H9 (cell line): ENCODE measurements at regions not wholly inside any gene's neighbourhood (a gene's known extent, or its start where the extent isn't known, plus 50 kb on each side); places are given as distances from the start of the nearest gene placed in this dataset.
A peak's percentile ranks its signal among the peaks of the same experiment; 100 is the strongest.

ENCODE experiments used
- DNase-seq: peaks from one replicate; pipeline ENCODE4 v3.0.0-alpha.2; 2017
- H2AFZ ChIP-seq: one replicate; pipeline ENCODE4 v1.6.1; 2013; ENCODE audit warnings: mild to moderate bottlenecking, low read length, control low read depth, moderate library complexity
- H2AK5ac ChIP-seq: 2 replicates; pipeline ENCODE4 v1.6.1; 2013; ENCODE audit warnings: low read length, control low read depth, mixed read lengths; ENCODE audit not compliant: insufficient read length
- H2BK120ac ChIP-seq: one replicate; pipeline ENCODE4 v1.6.1; 2013; ENCODE audit warnings: low read depth, mild to moderate bottlenecking, low read length, control low read depth, inconsistent platforms; ENCODE audit not compliant: poor library complexity, severe bottlenecking
- H2BK12ac ChIP-seq: 2 replicates; pipeline ENCODE4 v1.6.1; 2013; ENCODE audit warnings: low read length, control low read depth, mixed read lengths, low read depth; ENCODE audit not compliant: insufficient read length
- H2BK15ac ChIP-seq: 2 replicates; pipeline ENCODE4 v1.6.1; 2013; ENCODE audit warnings: low read depth, low read length, control low read depth
- H2BK20ac ChIP-seq: one replicate; pipeline ENCODE4 v1.6.1; 2013; ENCODE audit warnings: low read depth, mild to moderate bottlenecking, low read length, control low read depth, inconsistent platforms; ENCODE audit not compliant: poor library complexity, severe bottlenecking
- H2BK5ac ChIP-seq: 2 replicates; pipeline ENCODE4 v1.6.1; 2013; ENCODE audit warnings: low read length, control low read depth, mixed read lengths; ENCODE audit not compliant: insufficient read length
- H3K14ac ChIP-seq: 2 replicates; pipeline ENCODE4 v1.6.1; 2013; ENCODE audit warnings: low read length, control low read depth; ENCODE audit not compliant: insufficient read depth
- H3K18ac ChIP-seq: 2 replicates; pipeline ENCODE4 v1.6.1; 2013; ENCODE audit warnings: low read depth, mild to moderate bottlenecking, mixed read lengths, low read length, control low read depth; ENCODE audit not compliant: insufficient read length
- H3K23ac ChIP-seq: 2 replicates; pipeline ENCODE4 v1.6.1; 2013; ENCODE audit warnings: low read length, control low read depth, mixed read lengths, low read depth; ENCODE audit not compliant: insufficient read length
- H3K23me2 ChIP-seq: 2 replicates; pipeline ENCODE4 v1.6.1; 2013; ENCODE audit warnings: low read depth, mild to moderate bottlenecking, mixed read lengths, low read length, control low read depth; ENCODE audit not compliant: insufficient read length, poor library complexity, severe bottlenecking
- H3K27ac ChIP-seq: 2 replicates; pipeline ENCODE4 v1.5.1; 2013; ENCODE audit warnings: low read length, control low read depth, mixed read lengths, low read depth; ENCODE audit not compliant: insufficient read length
- H3K27me3 ChIP-seq: 2 replicates; pipeline ENCODE4 v1.6.1; 2013; ENCODE audit warnings: low read length, control low read depth, inconsistent platforms; ENCODE audit not compliant: insufficient read depth
- H3K4ac ChIP-seq: 2 replicates; pipeline ENCODE4 v1.6.1; 2013; ENCODE audit warnings: low read depth, mild to moderate bottlenecking, control low read depth, inconsistent platforms, low read length, moderate library complexity
- H3K4me1 ChIP-seq: 2 replicates; pipeline ENCODE4 v1.6.1; 2013; ENCODE audit warnings: low read length, control low read depth, inconsistent platforms; ENCODE audit not compliant: insufficient read depth
- H3K4me2 ChIP-seq: 2 replicates; pipeline ENCODE4 v1.6.1; 2013; ENCODE audit warnings: low read length, control low read depth, mixed read lengths; ENCODE audit not compliant: insufficient read length, insufficient read depth
- H3K56ac ChIP-seq: 2 replicates; pipeline ENCODE4 v1.6.1; 2013; ENCODE audit warnings: low read depth, mild to moderate bottlenecking, mixed read lengths, low read length, control low read depth; ENCODE audit not compliant: insufficient read length
- H3K79me1 ChIP-seq: 2 replicates; pipeline ENCODE4 v1.6.1; 2013; ENCODE audit warnings: low read depth, mild to moderate bottlenecking, moderate library complexity, low read length, control low read depth, inconsistent platforms; ENCODE audit not compliant: insufficient read depth, poor library complexity, severe bottlenecking
- H3K79me2 ChIP-seq: 2 replicates; pipeline ENCODE4 v1.6.1; 2013; ENCODE audit warnings: low read length, control low read depth, inconsistent platforms; ENCODE audit not compliant: insufficient read depth
- H3K9ac ChIP-seq: 2 replicates; pipeline ENCODE4 v1.6.1; 2013; ENCODE audit warnings: low read length, control low read depth, mixed read lengths; ENCODE audit not compliant: insufficient read length; ENCODE audit errors: extremely low read depth
- H3K9me3 ChIP-seq: one replicate; pipeline ENCODE4 v1.6.1; 2013; ENCODE audit warnings: low read depth, low read length, inconsistent platforms; ENCODE audit not compliant: control insufficient read depth
- H3T11ph ChIP-seq: one replicate; pipeline ENCODE4 v1.6.1; 2013; ENCODE audit warnings: mild to moderate bottlenecking, low read length, control low read depth, inconsistent platforms
- H4K20me1 ChIP-seq: one replicate; pipeline ENCODE4 v1.6.1; 2013; ENCODE audit not compliant: control insufficient read depth, insufficient read length, insufficient read depth
- H4K5ac ChIP-seq: 2 replicates; pipeline ENCODE4 v1.6.1; 2013; ENCODE audit warnings: low read depth, mild to moderate bottlenecking, mixed read lengths, low read length, control low read depth; ENCODE audit not compliant: insufficient read length
- H4K8ac ChIP-seq: replicated peaks from 2 replicates; pipeline ENCODE4 v1.6.1; 2013; ENCODE audit warnings: low read length, control low read depth, mixed read lengths, low read depth; ENCODE audit not compliant: insufficient read length
- H4K91ac ChIP-seq: 2 replicates; pipeline ENCODE4 v1.6.1; 2013; ENCODE audit warnings: low read depth, mild to moderate bottlenecking, moderate library complexity, mixed read lengths, low read length, control low read depth; ENCODE audit not compliant: insufficient read length
- H3K27ac Mint-ChIP-seq, 3 experiments: 2 replicates in 2 of 3; 3 replicates in 1 of 3; pipeline ENCODE4 v1.8.0; 2020 to 2021; ENCODE audit warnings: mixed read lengths in 3 of 3, mild to moderate bottlenecking in 1 of 3, moderate library complexity in 1 of 3
- H3K27me3 Mint-ChIP-seq: 2 replicates; pipeline ENCODE4 v1.8.0; 2021; ENCODE audit warnings: low read depth, mild to moderate bottlenecking, moderate library complexity, mixed read lengths
- H3K36me3 Mint-ChIP-seq, 3 experiments: 2 replicates in 2 of 3; 3 replicates in 1 of 3; pipeline ENCODE4 v1.8.0; 2020 to 2021; ENCODE audit warnings: low read depth in 3 of 3, mixed read lengths in 3 of 3; ENCODE audit not compliant: insufficient read depth in 1 of 3
- H3K4me1 Mint-ChIP-seq, 2 experiments: 2 replicates each; pipeline ENCODE4 v1.8.0; 2020; ENCODE audit warnings: mixed read lengths in 2 of 2
- H3K4me3 Mint-ChIP-seq, 2 experiments: 2 replicates in 1 of 2; 3 replicates in 1 of 2; pipeline ENCODE4 v1.8.0; 2020 to 2021; ENCODE audit warnings: mild to moderate bottlenecking in 2 of 2, mixed read lengths in 2 of 2, moderate library complexity in 1 of 2
- H3K9me3 Mint-ChIP-seq, 2 experiments: 2 replicates in 1 of 2; 3 replicates in 1 of 2; pipeline ENCODE4 v1.8.0; 2020; ENCODE audit warnings: mild to moderate bottlenecking in 2 of 2, mixed read lengths in 2 of 2, moderate library complexity in 1 of 2
- WGBS: extraction: QIAGEN DNeasy Blood & Tissue Kit; methylation state at CpG from one replicate; pipeline ENCODE4 v1.1.7; 2013; ENCODE audit warnings: missing lambda C conversion rate, low lambda C conversion rate, mixed read lengths; ENCODE audit not compliant: insufficient read length; ENCODE audit errors: extremely low coverage; 5-methylcytosine and 5-hydroxymethylcytosine counted together
- TF ChIP-seq, protein P1 (sequence below): fragments of 200-600 bp; sonication (generic); conservative IDR thresholded peaks from 3 replicates; pipeline ENCODE4 v1.8.0; 2021; ENCODE audit warnings: antibody characterized with exemption, mild to moderate bottlenecking

- no peak overlapping the region for H4K8ac ChIP-seq
- no peak overlapping the region for H3K18ac ChIP-seq
- TF ChIP-seq, protein P1, sequence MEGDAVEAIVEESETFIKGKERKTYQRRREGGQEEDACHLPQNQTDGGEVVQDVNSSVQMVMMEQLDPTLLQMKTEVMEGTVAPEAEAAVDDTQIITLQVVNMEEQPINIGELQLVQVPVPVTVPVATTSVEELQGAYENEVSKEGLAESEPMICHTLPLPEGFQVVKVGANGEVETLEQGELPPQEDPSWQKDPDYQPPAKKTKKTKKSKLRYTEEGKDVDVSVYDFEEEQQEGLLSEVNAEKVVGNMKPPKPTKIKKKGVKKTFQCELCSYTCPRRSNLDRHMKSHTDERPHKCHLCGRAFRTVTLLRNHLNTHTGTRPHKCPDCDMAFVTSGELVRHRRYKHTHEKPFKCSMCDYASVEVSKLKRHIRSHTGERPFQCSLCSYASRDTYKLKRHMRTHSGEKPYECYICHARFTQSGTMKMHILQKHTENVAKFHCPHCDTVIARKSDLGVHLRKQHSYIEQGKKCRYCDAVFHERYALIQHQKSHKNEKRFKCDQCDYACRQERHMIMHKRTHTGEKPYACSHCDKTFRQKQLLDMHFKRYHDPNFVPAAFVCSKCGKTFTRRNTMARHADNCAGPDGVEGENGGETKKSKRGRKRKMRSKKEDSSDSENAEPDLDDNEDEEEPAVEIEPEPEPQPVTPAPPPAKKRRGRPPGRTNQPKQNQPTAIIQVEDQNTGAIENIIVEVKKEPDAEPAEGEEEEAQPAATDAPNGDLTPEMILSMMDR = no peak
- no peak overlapping the region for H3K14ac ChIP-seq
- H4K91ac ChIP-seq = no peak overlapping the region
- H3K4me2 ChIP-seq = no peak overlapping the region
- H2AFZ ChIP-seq = no peak overlapping the region
- no peak for DNase-seq
- peak overlapping the region in 1 of 3 experiments; percentile 22; a peak in 1 of 7 replicates for H3K27ac Mint-ChIP-seq
- H3K23me2 ChIP-seq = no peaks in the 10 kb centered on the region
- no peak overlapping the region for H2AK5ac ChIP-seq
- no peak overlapping the region for H3K23ac ChIP-seq
- peaks cover 37% of the 10 kb centered on the region for H3K27me3 Mint-ChIP-seq
- H3K27ac ChIP-seq = no peak overlapping the region
- H3K4me1 ChIP-seq = no peaks in the 10 kb centered on the region
- H3K56ac ChIP-seq = no peak overlapping the region
- H2BK20ac ChIP-seq = no peak overlapping the region
- no peaks in the 10 kb centered on the region; the same call in 1 of the 2 replicates for H3K27me3 ChIP-seq
- H4K5ac ChIP-seq = no peak overlapping the region
- no peaks in the 10 kb centered on the region; a peak in 1 of 7 replicates for H3K36me3 Mint-ChIP-seq
- H4K20me1 ChIP-seq = no peaks in the 10 kb centered on the region
- peaks cover 2 to 5% of the 10 kb centered on the region in 2 experiments; a peak in 1 of 4 replicates for H3K4me1 Mint-ChIP-seq
- no peak overlapping the region for H2BK120ac ChIP-seq
- H2BK12ac ChIP-seq = no peak overlapping the region
- H2BK5ac ChIP-seq = no peak overlapping the region
- H3T11ph ChIP-seq = no peak overlapping the region
- no peaks in the 10 kb centered on the region for H3K9me3 ChIP-seq
- H2BK15ac ChIP-seq = no peak overlapping the region
- H3K4me3 Mint-ChIP-seq = peak overlapping the region in 1 of 2 experiments; percentile 44; a peak in 1 of 5 replicates
- H3K9ac ChIP-seq = no peak overlapping the region
- no CpG with 5 or more reads among the region's 25 CpGs for WGBS
- no peaks in the 10 kb centered on the region for H3K79me1 ChIP-seq
- H3K79me2 ChIP-seq = no peaks in the 10 kb centered on the region
- no peaks in the 10 kb centered on the region for H3K9me3 Mint-ChIP-seq
- no peak overlapping the region for H3K4ac ChIP-seq
Observed at GRCh38 chr7:1291845-1292765, 59.4 kb downstream of the UNCX start.
